ENCODE measurements at regions not wholly inside any gene's neighbourhood (a gene's known extent, or its start where the extent isn't known, plus 50 kb on each side); places are given as distances from the start of the nearest gene placed in this dataset.

DNA sequence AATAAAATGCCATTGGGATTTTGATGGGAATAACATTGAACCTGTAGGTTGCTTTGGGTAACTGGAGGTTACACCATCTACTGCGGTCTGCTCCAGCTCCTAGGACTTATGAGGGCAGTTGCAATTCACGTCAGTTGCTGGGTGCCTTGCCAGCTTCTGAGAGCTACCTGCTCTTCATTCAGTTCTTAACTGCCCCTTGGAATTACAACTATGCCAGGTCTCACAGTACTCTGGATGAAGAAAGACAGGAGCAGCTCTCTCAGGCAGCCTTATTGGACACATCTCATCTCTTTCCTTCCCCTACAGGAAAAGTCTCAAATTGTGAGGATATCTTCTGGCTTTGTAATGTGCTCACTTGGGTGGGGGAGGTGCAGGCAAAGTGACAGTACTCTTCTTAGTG lies 1643.3 kb downstream of the GRIK2 start:
- DNase-seq: no peak
- H3K9me3 Mint-ChIP-seq: no peaks in the 10 kb centered on the region
- Histone ChIP-seq H3K27ac (ENCODE audit: low read depth, low read length) (no peak overlapping the region), H3K4me1 (ENCODE audit: control insufficient read depth, insufficient read depth, low read length) (no peaks in the 10 kb centered on the region), H3K4me3 (ENCODE audit: low read length) (no peak overlapping the region), H3K9ac (ENCODE audit: extremely low read depth, low read length, poor library complexity, severe bottlenecking) (no peak overlapping the region), H3K9me3 (ENCODE audit: control insufficient read depth, low read length) (no peaks in the 10 kb centered on the region), H3K36me3 (ENCODE audit: control insufficient read depth, insufficient read depth, low read length) (no peaks in the 10 kb centered on the region), H3K27me3 (ENCODE audit: control insufficient read depth, insufficient read depth, low read length, poor library complexity, severe bottlenecking) (peaks cover 21% of the 10 kb centered on the region)
- TF ChIP-seq, protein P1, sequence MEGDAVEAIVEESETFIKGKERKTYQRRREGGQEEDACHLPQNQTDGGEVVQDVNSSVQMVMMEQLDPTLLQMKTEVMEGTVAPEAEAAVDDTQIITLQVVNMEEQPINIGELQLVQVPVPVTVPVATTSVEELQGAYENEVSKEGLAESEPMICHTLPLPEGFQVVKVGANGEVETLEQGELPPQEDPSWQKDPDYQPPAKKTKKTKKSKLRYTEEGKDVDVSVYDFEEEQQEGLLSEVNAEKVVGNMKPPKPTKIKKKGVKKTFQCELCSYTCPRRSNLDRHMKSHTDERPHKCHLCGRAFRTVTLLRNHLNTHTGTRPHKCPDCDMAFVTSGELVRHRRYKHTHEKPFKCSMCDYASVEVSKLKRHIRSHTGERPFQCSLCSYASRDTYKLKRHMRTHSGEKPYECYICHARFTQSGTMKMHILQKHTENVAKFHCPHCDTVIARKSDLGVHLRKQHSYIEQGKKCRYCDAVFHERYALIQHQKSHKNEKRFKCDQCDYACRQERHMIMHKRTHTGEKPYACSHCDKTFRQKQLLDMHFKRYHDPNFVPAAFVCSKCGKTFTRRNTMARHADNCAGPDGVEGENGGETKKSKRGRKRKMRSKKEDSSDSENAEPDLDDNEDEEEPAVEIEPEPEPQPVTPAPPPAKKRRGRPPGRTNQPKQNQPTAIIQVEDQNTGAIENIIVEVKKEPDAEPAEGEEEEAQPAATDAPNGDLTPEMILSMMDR (conservative IDR thresholded peaks at IDR 0.05): no peak
- peaks cover 2% of the 10 kb centered on the region for H3K27me3 Mint-ChIP-seq (ENCODE audit: insufficient read depth)
- no peaks in the 10 kb centered on the region for H3K36me3 Mint-ChIP-seq (ENCODE audit: low read depth)
- no peak overlapping the region for H3K4me3 Mint-ChIP-seq
- peaks cover 2% of the 10 kb centered on the region for H3K4me1 Mint-ChIP-seq
- 96% methylated on average over 2 of the region's 2 CpGs for WGBS, 2 experiments (ENCODE audit: insufficient coverage in 1 of 2, insufficient read length in 1 of 2)
- no peak overlapping the region for H3K27ac Mint-ChIP-seq

DNA sequence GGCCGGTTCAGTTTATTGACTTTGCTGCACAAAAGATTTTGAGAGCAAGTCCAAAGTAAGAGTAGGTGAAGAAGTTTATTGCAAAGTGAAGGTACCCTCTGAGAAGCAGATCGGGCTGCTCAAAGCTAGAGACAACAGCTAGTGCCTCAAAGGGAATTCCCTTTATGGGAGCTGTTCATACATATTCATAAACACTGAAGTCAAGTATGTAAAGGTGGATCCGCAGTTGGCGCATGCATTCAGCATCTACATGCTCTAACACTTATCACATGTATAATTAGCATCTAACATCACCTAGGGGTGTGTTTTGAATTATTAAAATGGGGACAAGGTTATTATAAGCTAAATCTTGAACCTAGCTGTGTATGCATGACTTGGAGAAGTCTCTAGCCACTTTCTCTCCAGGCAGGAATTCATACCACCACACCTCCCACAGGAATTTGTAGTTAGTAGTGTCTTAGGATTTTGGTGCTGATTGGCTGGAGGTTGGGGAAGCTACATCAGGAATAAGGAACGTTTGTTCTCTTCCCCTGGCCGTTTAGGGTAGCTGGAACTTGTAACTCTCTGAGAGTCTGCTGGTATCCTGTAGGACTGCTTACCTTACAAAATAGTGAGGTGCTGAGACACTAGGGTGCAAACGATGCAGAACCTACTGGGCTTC lies 1633.9 kb downstream of the GRIK2 start:
- 86 to 89% methylated on average over 1 to 6 of the region's 7 CpGs for WGBS, 2 experiments (ENCODE audit: insufficient coverage in 1 of 2, insufficient read length in 1 of 2)
- H3K4me3 Mint-ChIP-seq: no peak overlapping the region
- no peaks in the 10 kb centered on the region for H3K36me3 Mint-ChIP-seq (ENCODE audit: low read depth)
- no peaks in the 10 kb centered on the region for H3K27me3 Mint-ChIP-seq (ENCODE audit: insufficient read depth)
- H3K9ac ChIP-seq (ENCODE audit: extremely low read depth, low read length, poor library complexity, severe bottlenecking): no peak overlapping the region
- H3K36me3 ChIP-seq (ENCODE audit: control insufficient read depth, insufficient read depth, low read length): no peaks in the 10 kb centered on the region
- H3K27ac ChIP-seq (ENCODE audit: low read depth, low read length): no peak overlapping the region
- no peaks in the 10 kb centered on the region for H3K9me3 Mint-ChIP-seq
- H3K9me3 ChIP-seq (ENCODE audit: control insufficient read depth, low read length): no peaks in the 10 kb centered on the region
- H3K4me3 ChIP-seq (ENCODE audit: low read length): no peak overlapping the region
- H3K27ac Mint-ChIP-seq: no peak overlapping the region
- DNase-seq: no peak
- H3K4me1 ChIP-seq (ENCODE audit: control insufficient read depth, insufficient read depth, low read length): no peaks in the 10 kb centered on the region
- H3K27me3 ChIP-seq (ENCODE audit: control insufficient read depth, insufficient read depth, low read length, poor library complexity, severe bottlenecking): no peaks in the 10 kb centered on the region
- TF ChIP-seq, protein P1 (conservative IDR thresholded peaks at IDR 0.05): no peak
- no peaks in the 10 kb centered on the region for H3K4me1 Mint-ChIP-seq

GRCh38 chr6:103018426-103018825 lies 1624.9 kb downstream of the GRIK2 start:
- H3K4me1 ChIP-seq (ENCODE audit: control insufficient read depth, insufficient read depth, low read length): no peaks in the 10 kb centered on the region
- Mint-ChIP-seq H3K36me3 (ENCODE audit: low read depth) (no peaks in the 10 kb centered on the region), H3K27me3 (ENCODE audit: insufficient read depth) (no peaks in the 10 kb centered on the region), H3K9me3 (no peaks in the 10 kb centered on the region), H3K4me1 (no peaks in the 10 kb centered on the region), H3K4me3 (no peak overlapping the region), H3K27ac (no peak overlapping the region)
- H3K27me3 ChIP-seq (ENCODE audit: control insufficient read depth, insufficient read depth, low read length, poor library complexity, severe bottlenecking): no peaks in the 10 kb centered on the region
- H3K4me3 ChIP-seq (ENCODE audit: low read length): no peak overlapping the region
- no peak overlapping the region for H3K9ac ChIP-seq (ENCODE audit: extremely low read depth, low read length, poor library complexity, severe bottlenecking)
- H3K36me3 ChIP-seq (ENCODE audit: control insufficient read depth, insufficient read depth, low read length): no peaks in the 10 kb centered on the region
- no peaks in the 10 kb centered on the region for H3K9me3 ChIP-seq (ENCODE audit: control insufficient read depth, low read length)
- no peak for DNase-seq
- WGBS, 2 experiments (ENCODE audit: insufficient coverage in 1 of 2, insufficient read length in 1 of 2): 94 to 96% methylated on average over 4 to 7 of the region's 7 CpGs
- TF ChIP-seq, protein P1 (conservative IDR thresholded peaks at IDR 0.05): no peak
- H3K27ac ChIP-seq (ENCODE audit: low read depth, low read length): no peak overlapping the region
